PC-3 (cell line): ENCODE measurements at regions not wholly inside any gene's neighbourhood (a gene's known extent, or its start where the extent isn't known, plus 50 kb on each side); places are given as distances from the start of the nearest gene placed in this dataset.
"Not testable (repeated sequence)": the region's sequence is repeated elsewhere in the genome, so short reads cannot be mapped to it uniquely, and the experiment has no call there.

Experiments
- EZH2phosphoT487 ChIP-seq: fragments of 300-600 bp; sonication (generic); IDR thresholded peaks from 2 replicates; pipeline ENCODE4 v1.6.1; 2018; ENCODE audit warnings: mild to moderate bottlenecking, antibody characterized with exemption, low read length, borderline replicate concordance
- TF ChIP-seq, protein P1 (sequence below): fragments of 300-600 bp; sonication (generic); conservative IDR thresholded peaks from 2 replicates; pipeline ENCODE4 v1.5.1; 2017; ENCODE audit warnings: antibody characterized with exemption, low read depth, mild to moderate bottlenecking, low read length

DNA sequence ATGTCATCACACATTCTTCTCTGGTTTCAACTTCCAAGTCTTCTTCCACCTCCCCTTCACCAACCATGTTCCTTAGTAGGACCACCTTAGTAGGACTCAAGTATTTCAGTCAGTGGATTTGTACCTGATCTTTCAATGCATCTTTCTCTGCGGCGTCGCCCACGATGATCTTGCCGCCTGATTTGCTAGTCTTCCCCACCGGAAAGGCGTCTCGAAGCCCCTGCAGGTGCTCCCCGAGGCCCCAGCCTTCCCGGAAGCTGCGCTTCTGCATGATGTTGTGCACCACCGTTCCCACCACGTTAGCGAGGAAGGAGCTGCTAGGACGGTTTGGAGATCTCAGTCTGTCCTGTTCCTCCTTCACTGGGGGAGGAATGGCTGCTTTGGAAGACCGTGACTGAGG, 219.7 kb upstream of the SPATA31A3 start:
- TF ChIP-seq, protein P1, sequence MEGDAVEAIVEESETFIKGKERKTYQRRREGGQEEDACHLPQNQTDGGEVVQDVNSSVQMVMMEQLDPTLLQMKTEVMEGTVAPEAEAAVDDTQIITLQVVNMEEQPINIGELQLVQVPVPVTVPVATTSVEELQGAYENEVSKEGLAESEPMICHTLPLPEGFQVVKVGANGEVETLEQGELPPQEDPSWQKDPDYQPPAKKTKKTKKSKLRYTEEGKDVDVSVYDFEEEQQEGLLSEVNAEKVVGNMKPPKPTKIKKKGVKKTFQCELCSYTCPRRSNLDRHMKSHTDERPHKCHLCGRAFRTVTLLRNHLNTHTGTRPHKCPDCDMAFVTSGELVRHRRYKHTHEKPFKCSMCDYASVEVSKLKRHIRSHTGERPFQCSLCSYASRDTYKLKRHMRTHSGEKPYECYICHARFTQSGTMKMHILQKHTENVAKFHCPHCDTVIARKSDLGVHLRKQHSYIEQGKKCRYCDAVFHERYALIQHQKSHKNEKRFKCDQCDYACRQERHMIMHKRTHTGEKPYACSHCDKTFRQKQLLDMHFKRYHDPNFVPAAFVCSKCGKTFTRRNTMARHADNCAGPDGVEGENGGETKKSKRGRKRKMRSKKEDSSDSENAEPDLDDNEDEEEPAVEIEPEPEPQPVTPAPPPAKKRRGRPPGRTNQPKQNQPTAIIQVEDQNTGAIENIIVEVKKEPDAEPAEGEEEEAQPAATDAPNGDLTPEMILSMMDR = not testable (repeated sequence)
- TF ChIP-seq EZH2phosphoT487 = not testable (repeated sequence)
